Choroid plexus epithelial cell (primary cell): ENCODE measurements at regions not wholly inside any gene's neighbourhood (a gene's known extent, or its start where the extent isn't known, plus 50 kb on each side); places are given as distances from the start of the nearest gene placed in this dataset.

Source experiments
- DNase-seq: peaks from one replicate; pipeline ENCODE4 v3.0.0-alpha.2; 2010; ENCODE audit warnings: low read depth
- H3K4me3 ChIP-seq: 2 replicates; pipeline ENCODE4 v1.5.1; 2011; ENCODE audit warnings: low read depth, mild to moderate bottlenecking, control low read depth, low read length, moderate library complexity
- TF ChIP-seq, protein P1 (sequence below): conservative IDR thresholded peaks from 2 replicates; pipeline ENCODE4 v1.5.1; 2011; ENCODE audit warnings: low read depth, mild to moderate bottlenecking, control low read depth, inconsistent platforms, low read length, moderate library complexity

DNA sequence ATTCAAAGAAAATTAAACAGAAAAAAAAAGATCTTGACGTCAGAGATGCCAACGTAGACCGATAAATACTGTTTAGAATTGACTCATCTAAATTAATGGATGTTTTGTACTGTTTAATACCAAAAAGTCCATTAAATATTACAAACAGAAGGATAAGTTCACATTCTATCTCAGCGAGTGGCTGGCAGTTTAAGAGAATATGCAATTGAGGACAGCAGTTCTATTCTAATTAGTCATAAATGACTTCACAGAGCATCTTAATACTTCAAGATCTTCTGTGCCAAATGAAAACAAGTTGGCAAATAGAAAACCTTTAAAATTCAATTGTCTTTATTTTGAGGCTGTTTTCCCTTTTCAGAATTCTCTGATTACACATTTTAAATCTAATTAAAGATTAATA is 326.6 kb upstream of the NREP start:
- no peak for DNase-seq
- TF ChIP-seq, protein P1, sequence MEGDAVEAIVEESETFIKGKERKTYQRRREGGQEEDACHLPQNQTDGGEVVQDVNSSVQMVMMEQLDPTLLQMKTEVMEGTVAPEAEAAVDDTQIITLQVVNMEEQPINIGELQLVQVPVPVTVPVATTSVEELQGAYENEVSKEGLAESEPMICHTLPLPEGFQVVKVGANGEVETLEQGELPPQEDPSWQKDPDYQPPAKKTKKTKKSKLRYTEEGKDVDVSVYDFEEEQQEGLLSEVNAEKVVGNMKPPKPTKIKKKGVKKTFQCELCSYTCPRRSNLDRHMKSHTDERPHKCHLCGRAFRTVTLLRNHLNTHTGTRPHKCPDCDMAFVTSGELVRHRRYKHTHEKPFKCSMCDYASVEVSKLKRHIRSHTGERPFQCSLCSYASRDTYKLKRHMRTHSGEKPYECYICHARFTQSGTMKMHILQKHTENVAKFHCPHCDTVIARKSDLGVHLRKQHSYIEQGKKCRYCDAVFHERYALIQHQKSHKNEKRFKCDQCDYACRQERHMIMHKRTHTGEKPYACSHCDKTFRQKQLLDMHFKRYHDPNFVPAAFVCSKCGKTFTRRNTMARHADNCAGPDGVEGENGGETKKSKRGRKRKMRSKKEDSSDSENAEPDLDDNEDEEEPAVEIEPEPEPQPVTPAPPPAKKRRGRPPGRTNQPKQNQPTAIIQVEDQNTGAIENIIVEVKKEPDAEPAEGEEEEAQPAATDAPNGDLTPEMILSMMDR = no peak
- no peak overlapping the region for H3K4me3 ChIP-seq

DNA sequence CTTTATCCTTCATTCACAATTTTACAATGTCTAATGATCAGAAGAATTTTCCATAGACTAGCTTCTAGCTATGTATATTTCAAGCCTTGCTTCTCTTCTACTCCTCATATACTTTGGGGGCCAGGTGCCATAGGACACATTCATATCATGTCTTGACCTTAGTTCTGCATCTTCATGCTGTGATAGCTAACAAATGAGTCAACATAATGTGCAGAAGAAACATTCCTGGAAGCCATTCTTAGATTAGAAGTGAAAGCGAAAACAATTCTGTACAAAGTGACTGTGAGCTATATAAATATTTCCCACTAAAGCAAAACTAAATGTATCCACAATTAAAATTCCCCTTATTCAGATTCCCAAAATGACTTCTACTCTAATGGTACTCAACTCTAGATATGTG is 320.2 kb upstream of the NREP start:
- no peak overlapping the region for H3K4me3 ChIP-seq
- DNase-seq = peak; percentile 59
- TF ChIP-seq, protein P1 = no peak

DNA sequence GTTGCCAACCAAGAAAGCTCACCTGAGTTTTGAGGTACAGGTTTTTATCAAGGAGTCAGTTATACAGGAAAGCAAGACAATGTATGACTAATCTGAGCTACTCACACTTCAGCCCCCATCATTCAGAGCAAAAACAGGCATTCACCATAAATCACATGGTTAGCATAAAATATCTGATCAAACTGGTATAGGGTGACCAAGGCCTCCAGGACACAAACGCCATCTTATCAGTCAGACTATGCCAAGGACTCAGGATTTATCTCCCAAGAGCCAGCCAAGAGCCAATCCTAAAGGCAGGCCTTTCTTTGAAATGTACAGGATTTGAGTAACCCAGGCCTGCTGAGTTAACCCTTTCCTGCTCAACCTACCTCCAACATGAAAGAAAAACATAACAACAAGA is 313.0 kb upstream of the NREP start:
- no peak overlapping the region for H3K4me3 ChIP-seq
- TF ChIP-seq, protein P1 = no peak
- no peak for DNase-seq

DNA sequence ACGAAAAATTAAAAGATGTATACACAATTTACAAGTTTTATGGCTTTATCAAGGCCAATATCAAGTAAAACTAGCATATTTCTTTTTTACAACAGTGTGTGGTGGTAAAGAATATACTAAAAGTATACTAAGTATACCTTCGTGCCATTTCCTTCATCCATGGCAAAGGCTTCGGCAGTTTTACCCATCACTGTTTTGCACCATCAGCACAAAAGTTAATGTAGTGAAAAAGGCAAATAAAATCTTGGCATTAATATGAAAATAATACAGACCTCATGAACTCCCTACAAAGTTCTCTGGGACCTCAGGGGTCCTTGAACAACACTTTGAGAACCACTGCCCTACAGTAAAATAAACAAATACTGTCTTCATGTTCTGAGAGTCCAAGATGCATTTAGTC is 312.3 kb upstream of the NREP start:
- TF ChIP-seq, protein P1 = no peak
- DNase-seq = no peak
- no peak overlapping the region for H3K4me3 ChIP-seq

DNA sequence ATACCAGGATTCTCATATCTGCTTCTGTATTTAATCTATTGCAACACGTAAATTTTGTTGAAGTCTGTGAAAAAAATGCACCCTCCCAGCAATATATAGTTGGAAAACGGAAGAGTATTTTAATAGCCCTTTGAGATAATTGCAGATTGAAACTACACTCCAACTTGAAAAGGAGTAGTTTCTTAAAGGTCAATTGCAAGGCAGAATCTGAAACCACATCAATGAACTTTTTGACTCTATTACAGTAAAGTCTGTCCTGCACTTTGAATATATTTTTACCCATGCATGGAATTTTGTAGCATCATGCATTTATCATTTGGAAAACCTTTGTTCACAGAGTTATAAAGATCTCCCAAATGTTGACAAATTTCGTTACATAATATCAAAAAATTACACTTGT is 311.6 kb upstream of the NREP start:
- no peak for DNase-seq
- no peak overlapping the region for H3K4me3 ChIP-seq
- TF ChIP-seq, protein P1 = no peak

DNA sequence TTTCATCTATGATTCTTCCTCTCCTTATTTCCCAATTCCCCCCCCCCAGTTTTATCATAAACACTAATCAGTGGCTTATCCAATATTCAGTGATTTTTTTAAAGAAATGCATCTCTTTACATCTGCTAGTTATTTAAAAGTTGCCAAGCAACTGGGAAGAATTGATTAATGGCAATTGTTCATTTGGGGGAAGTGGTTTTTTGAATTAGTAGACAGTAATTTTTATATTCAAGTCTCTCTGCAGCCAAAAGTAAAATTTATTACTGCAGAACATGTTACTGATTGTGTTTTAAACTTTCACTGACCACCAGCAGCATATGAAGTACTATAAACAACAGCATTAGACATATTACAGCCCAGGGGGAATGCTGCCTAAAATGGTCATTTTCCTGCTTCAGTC is 308.8 kb upstream of the NREP start:
- DNase-seq = no peak
- H3K4me3 ChIP-seq = no peak overlapping the region
- TF ChIP-seq, protein P1 = no peak

DNA sequence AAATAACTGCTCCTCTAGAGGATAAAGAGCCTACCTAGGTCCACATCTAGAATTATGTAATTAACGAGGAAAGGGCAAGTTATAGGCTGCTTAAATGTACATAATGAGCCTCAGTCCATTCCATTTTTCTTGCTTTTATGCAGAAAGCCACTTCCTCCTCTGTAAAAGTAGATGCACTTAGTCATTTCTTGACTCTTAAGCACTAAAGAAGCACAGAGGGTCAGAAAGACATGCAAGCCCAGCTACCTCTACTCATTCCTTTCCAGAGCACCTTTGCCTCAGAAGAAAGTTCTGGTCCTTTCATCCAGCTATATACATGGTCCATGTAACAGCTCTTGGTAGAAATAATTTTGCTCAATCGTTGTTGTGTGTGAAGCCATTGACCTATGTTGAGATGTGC is 308.0 kb upstream of the NREP start:
- no peak overlapping the region for H3K4me3 ChIP-seq
- DNase-seq = no peak
- TF ChIP-seq, protein P1 = no peak
